ENCODE measurements at regions not wholly inside any gene's neighbourhood (a gene's known extent, or its start where the extent isn't known, plus 50 kb on each side); places are given as distances from the start of the nearest gene placed in this dataset.

- no peaks in the 10 kb centered on the region for H3K79me2 ChIP-seq (ENCODE audit: insufficient read depth, low read length)
- TF ChIP-seq TCF7L2 (IDR thresholded peaks at IDR 0.05; ENCODE audit: borderline replicate concordance, extremely low read depth, insufficient read depth, insufficient read length): no peak
- TF ChIP-seq REST (IDR thresholded peaks at IDR 0.05; ENCODE audit: low read depth): no peak
- TF ChIP-seq ZNF274 (IDR thresholded peaks at IDR 0.05; ENCODE audit: low read depth, low read length): no peak
- no peak for TF ChIP-seq SIN3A (IDR thresholded peaks at IDR 0.05; ENCODE audit: low read depth)
- TF ChIP-seq POLR2A (IDR thresholded peaks at IDR 0.05; ENCODE audit: borderline replicate concordance, extremely low read depth, insufficient read depth, insufficient read length): no peak
- no peak overlapping the region for H3K9ac ChIP-seq (ENCODE audit: low read length)
- H3K4me2 ChIP-seq (ENCODE audit: low read length): no peak overlapping the region
- no peaks in the 10 kb centered on the region for H4K20me1 ChIP-seq (ENCODE audit: insufficient read depth)
- RAD21 ChIA-PET (ENCODE audit: low non-redundant PET in 1 of 2, low total read pairs in 2 of 2, uncharacterized antibody in 2 of 2, unreplicated experiment in 2 of 2): no interaction called here
- no peaks in the 10 kb centered on the region for H3K9me2 ChIP-seq (ENCODE audit: insufficient read depth)
- no peaks in the 10 kb centered on the region for H3K27me3 ChIP-seq (ENCODE audit: insufficient read depth, low read length)
- intact Hi-C loops (cut with micrococcal nuclease): no loop called here
- H3K9me3 ChIP-seq (ENCODE audit: control insufficient read depth in 1 of 2, insufficient read depth in 1 of 2, low read depth in 1 of 2, low read length in 2 of 2): no peaks in the 10 kb centered on the region
- no peaks in the 10 kb centered on the region for H3K36me3 ChIP-seq (ENCODE audit: control insufficient read depth in 1 of 2, insufficient read depth in 2 of 2, low read length in 2 of 2)
- no peak overlapping the region for H2AFZ ChIP-seq (ENCODE audit: low read depth, low read length, poor library complexity, severe bottlenecking)
- CTCF ChIA-PET: no interaction called here
- ATAC-seq: no peak
- POLR2A ChIA-PET: no interaction called here
- no peak for DNase-seq (ENCODE audit: low read depth, low spot score)
- no peaks in the 10 kb centered on the region for H3K4me1 ChIP-seq (ENCODE audit: control insufficient read depth in 1 of 2, insufficient read depth in 2 of 2, low read length in 2 of 2)
- no peak overlapping the region for H3K27ac ChIP-seq (ENCODE audit: low read depth, low read length)
- no peak overlapping the region for H3K4me3 ChIP-seq (replicated peaks in 1 of 2; ENCODE audit: low read depth in 1 of 2, low read length in 2 of 2)
- no TSS peak for BruUV-seq (replicated peaks)
Measured at GRCh38 chr2:147543056-147543455, 301.8 kb upstream of the ACVR2A start.

GRCh38 chr2:147542351-147542750 is 302.5 kb upstream of the ACVR2A start:
- no TSS peak for BruUV-seq (replicated peaks)
- no peak for DNase-seq (ENCODE audit: low read depth, low spot score)
- Histone ChIP-seq H3K79me2 (ENCODE audit: insufficient read depth, low read length) (no peaks in the 10 kb centered on the region), H3K4me2 (ENCODE audit: low read length) (no peak overlapping the region), H2AFZ (ENCODE audit: low read depth, low read length, poor library complexity, severe bottlenecking) (no peak overlapping the region), H3K27ac (ENCODE audit: low read depth, low read length) (no peak overlapping the region), H3K9ac (ENCODE audit: low read length) (no peak overlapping the region), H3K9me3 (ENCODE audit: control insufficient read depth in 1 of 2, insufficient read depth in 1 of 2, low read depth in 1 of 2, low read length in 2 of 2) (no peaks in the 10 kb centered on the region), H3K27me3 (ENCODE audit: insufficient read depth, low read length) (no peaks in the 10 kb centered on the region), H3K36me3 (ENCODE audit: control insufficient read depth in 1 of 2, insufficient read depth in 2 of 2, low read length in 2 of 2) (no peaks in the 10 kb centered on the region), H3K4me1 (ENCODE audit: control insufficient read depth in 1 of 2, insufficient read depth in 2 of 2, low read length in 2 of 2) (no peaks in the 10 kb centered on the region), H3K4me3 (replicated peaks in 1 of 2; ENCODE audit: low read depth in 1 of 2, low read length in 2 of 2) (no peak overlapping the region), H4K20me1 (ENCODE audit: insufficient read depth) (no peaks in the 10 kb centered on the region), H3K9me2 (ENCODE audit: insufficient read depth) (no peaks in the 10 kb centered on the region)
- no peak for ATAC-seq
- TF ChIP-seq TCF7L2 (IDR thresholded peaks at IDR 0.05; ENCODE audit: borderline replicate concordance, extremely low read depth, insufficient read depth, insufficient read length) (no peak), MAX (IDR thresholded peaks at IDR 0.05) (no peak), CBX3 (IDR thresholded peaks at IDR 0.05; ENCODE audit: low read depth) (no peak), CTCF (IDR thresholded peaks at IDR 0.05 in 2 of 3, conservative IDR thresholded peaks at IDR 0.05 in 1 of 3; ENCODE audit: borderline replicate concordance in 1 of 3, insufficient read depth in 1 of 3, low read depth in 2 of 3, low read length in 2 of 3) (no peak), EZH2phosphoT487 (IDR thresholded peaks at IDR 0.05; ENCODE audit: borderline replicate concordance) (no peak), FOSL1 (IDR thresholded peaks at IDR 0.05; ENCODE audit: low read depth) (no peak)
- TF ChIP-seq, protein P1, sequence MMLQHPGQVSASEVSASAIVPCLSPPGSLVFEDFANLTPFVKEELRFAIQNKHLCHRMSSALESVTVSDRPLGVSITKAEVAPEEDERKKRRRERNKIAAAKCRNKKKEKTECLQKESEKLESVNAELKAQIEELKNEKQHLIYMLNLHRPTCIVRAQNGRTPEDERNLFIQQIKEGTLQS (IDR thresholded peaks at IDR 0.05): no peak
- POLR2A ChIA-PET: no interaction called here
- intact Hi-C loops (cut with micrococcal nuclease): no loop called here
- CTCF ChIA-PET: no interaction called here
- RAD21 ChIA-PET (ENCODE audit: low non-redundant PET in 1 of 2, low total read pairs in 2 of 2, uncharacterized antibody in 2 of 2, unreplicated experiment in 2 of 2): no interaction called here
